ENCODE measurements at regions not wholly inside any gene's neighbourhood (a gene's known extent, or its start where the extent isn't known, plus 50 kb on each side); places are given as distances from the start of the nearest gene placed in this dataset.

GRCh38 chr5:167219298-167219697, 1072.1 kb upstream of the WWC1 start:
- H2AFZ ChIP-seq (ENCODE audit: control insufficient read depth, low read length): no peak overlapping the region
- H4K20me1 ChIP-seq (ENCODE audit: control insufficient read depth, extremely low read depth, insufficient read depth, low read length): no peaks in the 10 kb centered on the region
- no peaks in the 10 kb centered on the region for H3K9me1 ChIP-seq (ENCODE audit: control insufficient read depth, extremely low read depth, insufficient read depth, low read length)
- no peak for FAIRE-seq
- no peak overlapping the region for H3K4me3 ChIP-seq (ENCODE audit: control insufficient read depth in 2 of 3, extremely low read depth in 1 of 3, insufficient read depth in 2 of 3, low read depth in 1 of 3, low read length in 3 of 3)
- H3K4me1 ChIP-seq (ENCODE audit: control insufficient read depth, extremely low read depth, insufficient read depth, low read length): no peaks in the 10 kb centered on the region
- H3K79me2 ChIP-seq (ENCODE audit: control insufficient read depth, insufficient read depth, low read length): no peaks in the 10 kb centered on the region
- no peak for TF ChIP-seq EZH2 (IDR thresholded peaks at IDR 0.05; ENCODE audit: low read length)
- TF ChIP-seq, protein P1, sequence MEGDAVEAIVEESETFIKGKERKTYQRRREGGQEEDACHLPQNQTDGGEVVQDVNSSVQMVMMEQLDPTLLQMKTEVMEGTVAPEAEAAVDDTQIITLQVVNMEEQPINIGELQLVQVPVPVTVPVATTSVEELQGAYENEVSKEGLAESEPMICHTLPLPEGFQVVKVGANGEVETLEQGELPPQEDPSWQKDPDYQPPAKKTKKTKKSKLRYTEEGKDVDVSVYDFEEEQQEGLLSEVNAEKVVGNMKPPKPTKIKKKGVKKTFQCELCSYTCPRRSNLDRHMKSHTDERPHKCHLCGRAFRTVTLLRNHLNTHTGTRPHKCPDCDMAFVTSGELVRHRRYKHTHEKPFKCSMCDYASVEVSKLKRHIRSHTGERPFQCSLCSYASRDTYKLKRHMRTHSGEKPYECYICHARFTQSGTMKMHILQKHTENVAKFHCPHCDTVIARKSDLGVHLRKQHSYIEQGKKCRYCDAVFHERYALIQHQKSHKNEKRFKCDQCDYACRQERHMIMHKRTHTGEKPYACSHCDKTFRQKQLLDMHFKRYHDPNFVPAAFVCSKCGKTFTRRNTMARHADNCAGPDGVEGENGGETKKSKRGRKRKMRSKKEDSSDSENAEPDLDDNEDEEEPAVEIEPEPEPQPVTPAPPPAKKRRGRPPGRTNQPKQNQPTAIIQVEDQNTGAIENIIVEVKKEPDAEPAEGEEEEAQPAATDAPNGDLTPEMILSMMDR (optimal IDR thresholded peaks at IDR 0.05 in 1 of 3, IDR thresholded peaks at IDR 0.05 in 1 of 3, conservative IDR thresholded peaks at IDR 0.05 in 1 of 3; ENCODE audit: extremely low read depth in 1 of 3, insufficient read depth in 2 of 3, low read length in 3 of 3): no peak
- DNase-seq (ENCODE audit: low read depth, low spot score): no peak
- no peak overlapping the region for H3K4me2 ChIP-seq (ENCODE audit: control insufficient read depth, extremely low read depth, insufficient read depth, low read depth, low read length)
- no peak overlapping the region for H3K27ac ChIP-seq (ENCODE audit: control insufficient read depth, insufficient read depth, low read length)
- H3K27me3 ChIP-seq (ENCODE audit: control insufficient read depth, extremely low read depth, insufficient read depth, low read length): no peaks in the 10 kb centered on the region
- H3K36me3 ChIP-seq (ENCODE audit: control insufficient read depth in 2 of 2, extremely low read depth in 1 of 2, insufficient read depth in 2 of 2, low read length in 2 of 2): no peaks in the 10 kb centered on the region
- no peak overlapping the region for H3K9ac ChIP-seq (ENCODE audit: control insufficient read depth, extremely low read depth, insufficient read depth, low read length)
- dilution Hi-C loops (cut with MboI; ENCODE audit: extremely low pct_ligation_motif_present, low sequenced_read_pairs): no loop called here
- H3K9me3 ChIP-seq (ENCODE audit: control insufficient read depth, low read depth, low read length): no peaks in the 10 kb centered on the region

DNA sequence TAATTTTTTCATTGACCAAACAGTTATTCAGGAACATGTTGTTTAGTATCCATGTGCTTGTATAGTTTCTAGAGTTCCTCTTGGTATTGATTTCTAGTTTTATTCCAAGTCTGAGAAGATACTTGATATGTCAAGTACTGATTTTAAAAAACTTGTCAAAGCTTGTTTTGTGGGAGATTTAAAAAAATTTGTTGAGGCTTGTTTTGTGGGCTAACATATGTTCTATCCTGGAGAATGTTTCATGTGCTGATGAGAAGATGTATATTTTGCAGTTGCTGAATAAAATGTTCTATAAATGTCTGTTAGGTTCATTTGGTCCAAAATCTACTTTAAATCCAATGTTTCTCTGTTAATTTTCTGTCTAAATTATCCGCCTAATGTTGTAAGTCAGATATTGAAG, 1065.1 kb upstream of the WWC1 start:
- FAIRE-seq: no peak
- Histone ChIP-seq H3K27me3 (ENCODE audit: control insufficient read depth, extremely low read depth, insufficient read depth, low read length) (no peaks in the 10 kb centered on the region), H3K4me1 (ENCODE audit: control insufficient read depth, extremely low read depth, insufficient read depth, low read length) (peaks cover 2% of the 10 kb centered on the region), H3K9me1 (ENCODE audit: control insufficient read depth, extremely low read depth, insufficient read depth, low read length) (no peaks in the 10 kb centered on the region), H2AFZ (ENCODE audit: control insufficient read depth, low read length) (no peak overlapping the region), H3K27ac (ENCODE audit: control insufficient read depth, insufficient read depth, low read length) (no peak overlapping the region), H3K79me2 (ENCODE audit: control insufficient read depth, insufficient read depth, low read length) (no peaks in the 10 kb centered on the region), H3K9me3 (ENCODE audit: control insufficient read depth, low read depth, low read length) (no peaks in the 10 kb centered on the region), H3K4me3 (ENCODE audit: control insufficient read depth in 2 of 3, extremely low read depth in 1 of 3, insufficient read depth in 2 of 3, low read depth in 1 of 3, low read length in 3 of 3) (no peak overlapping the region), H3K4me2 (ENCODE audit: control insufficient read depth, extremely low read depth, insufficient read depth, low read depth, low read length) (no peak overlapping the region), H3K36me3 (ENCODE audit: control insufficient read depth in 2 of 2, extremely low read depth in 1 of 2, insufficient read depth in 2 of 2, low read length in 2 of 2) (no peaks in the 10 kb centered on the region), H4K20me1 (ENCODE audit: control insufficient read depth, extremely low read depth, insufficient read depth, low read length) (no peaks in the 10 kb centered on the region), H3K9ac (ENCODE audit: control insufficient read depth, extremely low read depth, insufficient read depth, low read length) (no peak overlapping the region)
- no peak for DNase-seq (ENCODE audit: low read depth, low spot score)
- no peak for TF ChIP-seq EZH2 (IDR thresholded peaks at IDR 0.05; ENCODE audit: low read length)
- TF ChIP-seq, protein P1 (optimal IDR thresholded peaks at IDR 0.05 in 1 of 3, IDR thresholded peaks at IDR 0.05 in 1 of 3, conservative IDR thresholded peaks at IDR 0.05 in 1 of 3; ENCODE audit: extremely low read depth in 1 of 3, insufficient read depth in 2 of 3, low read length in 3 of 3): no peak
- dilution Hi-C loops (cut with MboI; ENCODE audit: extremely low pct_ligation_motif_present, low sequenced_read_pairs): no loop called here

Data from keratinocyte (primary cell).